HEK293 (cell line): ENCODE measurements at regions not wholly inside any gene's neighbourhood (a gene's known extent, or its start where the extent isn't known, plus 50 kb on each side); places are given as distances from the start of the nearest gene placed in this dataset.

Experiments
- CTCF ChIA-PET: fragments of 350-600 bp; formaldehyde crosslinking; extraction: SDS; loops from one replicate; lab custom pipeline; 2021; ENCODE audit warnings: antibody characterized with exemption; lab: Yijun Ruan, JAX
- POLR2A ChIA-PET: fragments of 300-600 bp; formaldehyde crosslinking; extraction: SDS; loops from one replicate; lab custom pipeline; 2020; ENCODE audit warnings: antibody characterized with exemption, inconsistent platforms; lab: Yijun Ruan, JAX
- H3K27ac ChIP-seq: fragments of 200-500 bp; sonication (Bioruptor generic); 2 replicates; pipeline ENCODE4 v1.5.1; 2014; ENCODE audit warnings: low read depth, low read length, control low read depth, inconsistent platforms; ENCODE audit errors: extremely low read depth
- H3K36me3 ChIP-seq, 2 experiments: fragments of 200-500 bp in 1 of 2; sonication (Bioruptor generic) in 1 of 2; 1 replicate in 1 of 2; 2 replicates in 1 of 2; pipeline ENCODE4 v1.5.1; 2014 to 2017; ENCODE audit warnings: inconsistent platforms in 2 of 2, low read length in 2 of 2; ENCODE audit not compliant: control insufficient read depth in 2 of 2, insufficient read depth in 1 of 2
- H3K4me1 ChIP-seq: fragments of 200-500 bp; sonication (Bioruptor generic); 2 replicates; pipeline ENCODE4 v1.5.1; 2014; ENCODE audit warnings: mild to moderate bottlenecking, low read length, inconsistent platforms; ENCODE audit not compliant: control insufficient read depth, insufficient read depth
- H3K4me3 ChIP-seq: 2 replicates; pipeline ENCODE4 v1.5.1; 2011; ENCODE audit warnings: low read depth, mild to moderate bottlenecking, control low read depth, low read length, moderate library complexity
- H3K9me3 ChIP-seq: fragments of 200-500 bp; sonication (Bioruptor generic); 2 replicates; pipeline ENCODE4 v1.5.1; 2014; ENCODE audit warnings: low read depth, low read length, inconsistent platforms; ENCODE audit not compliant: control insufficient read depth, insufficient read depth
- EGR2 ChIP-seq: fragments of 450-650 bp; formaldehyde crosslinking; IDR thresholded peaks from 2 replicates; pipeline ENCODE4 v1.5.1; 2016; ENCODE audit warnings: low read depth, missing biosample characterization, missing genetic modification characterization
- HOXD13 ChIP-seq: sonication (generic); formaldehyde crosslinking; IDR thresholded peaks from 2 replicates; pipeline ENCODE4 v1.8.0; 2022; ENCODE audit warnings: missing genetic modification reagents, borderline replicate concordance
- KLF1 ChIP-seq: fragments of 450-650 bp; formaldehyde crosslinking; IDR thresholded peaks from 2 replicates; pipeline ENCODE4 v1.5.1; 2016; ENCODE audit warnings: missing biosample characterization, missing genetic modification characterization
- MEIS1 ChIP-seq: sonication (generic); formaldehyde crosslinking; IDR thresholded peaks from 2 replicates; pipeline ENCODE4 v1.8.1; 2022; ENCODE audit warnings: missing genetic modification reagents, mild to moderate bottlenecking, borderline replicate concordance
- SETDB1 ChIP-seq: IDR thresholded peaks from one replicate; pipeline ENCODE4 v1.6.1; 2017; ENCODE audit warnings: mild to moderate bottlenecking, low read length, moderate library complexity, mixed read lengths; ENCODE audit not compliant: insufficient read length
- SP2 ChIP-seq: fragments of 450-650 bp; formaldehyde crosslinking; IDR thresholded peaks from 2 replicates; pipeline ENCODE4 v1.5.1; 2016; ENCODE audit warnings: missing biosample characterization, missing genetic modification characterization
- SP7 ChIP-seq: fragments of 450-650 bp; formaldehyde crosslinking; IDR thresholded peaks from 2 replicates; pipeline ENCODE4 v1.5.1; 2016; ENCODE audit warnings: missing biosample characterization, missing genetic modification characterization
- ZFP3 ChIP-seq: fragments of 450-650 bp; formaldehyde crosslinking; IDR thresholded peaks from 2 replicates; pipeline ENCODE4 v1.5.1; 2016; ENCODE audit warnings: low read depth, missing biosample characterization, missing genetic modification characterization
- ZFP37 ChIP-seq: fragments of 450-650 bp; formaldehyde crosslinking; IDR thresholded peaks from 2 replicates; pipeline ENCODE4 v1.5.1; 2016; ENCODE audit warnings: missing biosample characterization, missing genetic modification characterization
- ZFP41 ChIP-seq: fragments of 450-650 bp; formaldehyde crosslinking; IDR thresholded peaks from 2 replicates; pipeline ENCODE4 v1.5.1; 2016; ENCODE audit warnings: missing biosample characterization, missing genetic modification characterization, borderline replicate concordance
- ZFP69B ChIP-seq: fragments of 450-650 bp; formaldehyde crosslinking; IDR thresholded peaks from 2 replicates; pipeline ENCODE4 v1.5.1; 2016; ENCODE audit warnings: missing biosample characterization, missing genetic modification characterization
- ZNF184 ChIP-seq: fragments of 450-650 bp; IDR thresholded peaks from 2 replicates; pipeline ENCODE4 v1.5.1; 2018; ENCODE audit warnings: missing biosample characterization, mild to moderate bottlenecking, missing genetic modification characterization
- ZNF426 ChIP-seq: fragments of 450-650 bp; formaldehyde crosslinking; IDR thresholded peaks from 2 replicates; pipeline ENCODE4 v1.5.1; 2017; ENCODE audit warnings: missing biosample characterization, missing genetic modification characterization, mild to moderate bottlenecking, inconsistent platforms, moderate library complexity
- ZNF529 ChIP-seq: fragments of 450-650 bp; formaldehyde crosslinking; IDR thresholded peaks from 2 replicates; pipeline ENCODE4 v1.5.1; 2017; ENCODE audit warnings: missing genetic modification characterization, missing biosample characterization; ENCODE audit not compliant: insufficient replicate concordance
- ZNF549 ChIP-seq: fragments of 450-650 bp; IDR thresholded peaks from 2 replicates; pipeline ENCODE4 v1.5.1; 2018; ENCODE audit warnings: missing biosample characterization, missing genetic modification characterization, mild to moderate bottlenecking, inconsistent platforms, moderate library complexity
- ZNF585B ChIP-seq: fragments of 450-650 bp; formaldehyde crosslinking; IDR thresholded peaks from 2 replicates; pipeline ENCODE4 v1.5.1; 2016; ENCODE audit warnings: missing biosample characterization, missing genetic modification characterization
- ZNF792 ChIP-seq: fragments of 450-650 bp; formaldehyde crosslinking; IDR thresholded peaks from 2 replicates; pipeline ENCODE4 v1.5.1; 2016; ENCODE audit warnings: missing biosample characterization, missing genetic modification characterization
- ZXDB ChIP-seq: fragments of 450-650 bp; formaldehyde crosslinking; IDR thresholded peaks from 2 replicates; pipeline ENCODE4 v1.5.1; 2016; ENCODE audit warnings: missing biosample characterization, missing genetic modification characterization
- TF ChIP-seq, protein P1 (sequence below): fragments of 450-650 bp; IDR thresholded peaks from 2 replicates; pipeline ENCODE4 v1.5.1; 2018; ENCODE audit warnings: missing biosample characterization, mild to moderate bottlenecking, missing genetic modification characterization
- TF ChIP-seq, protein P2 (sequence below): fragments of 450-650 bp; formaldehyde crosslinking; IDR thresholded peaks from 2 replicates; pipeline ENCODE4 v1.5.1; 2016; ENCODE audit warnings: missing biosample characterization, missing genetic modification characterization
- TF ChIP-seq, protein P3 (sequence below): fragments of 450-650 bp; formaldehyde crosslinking; IDR thresholded peaks from 2 replicates; pipeline ENCODE4 v1.5.1; 2017; ENCODE audit warnings: missing biosample characterization, missing genetic modification characterization
- TF ChIP-seq, protein P4 (sequence below): fragments of 450-650 bp; formaldehyde crosslinking; IDR thresholded peaks from 2 replicates; pipeline ENCODE4 v1.5.1; 2016; ENCODE audit warnings: missing biosample characterization, missing genetic modification characterization, low read depth
- TF ChIP-seq, protein P5 (sequence below): fragments of 450-650 bp; formaldehyde crosslinking; conservative IDR thresholded peaks from 2 replicates; pipeline ENCODE4 v1.5.1; 2016; ENCODE audit warnings: low read depth, missing biosample characterization, missing genetic modification characterization

DNA sequence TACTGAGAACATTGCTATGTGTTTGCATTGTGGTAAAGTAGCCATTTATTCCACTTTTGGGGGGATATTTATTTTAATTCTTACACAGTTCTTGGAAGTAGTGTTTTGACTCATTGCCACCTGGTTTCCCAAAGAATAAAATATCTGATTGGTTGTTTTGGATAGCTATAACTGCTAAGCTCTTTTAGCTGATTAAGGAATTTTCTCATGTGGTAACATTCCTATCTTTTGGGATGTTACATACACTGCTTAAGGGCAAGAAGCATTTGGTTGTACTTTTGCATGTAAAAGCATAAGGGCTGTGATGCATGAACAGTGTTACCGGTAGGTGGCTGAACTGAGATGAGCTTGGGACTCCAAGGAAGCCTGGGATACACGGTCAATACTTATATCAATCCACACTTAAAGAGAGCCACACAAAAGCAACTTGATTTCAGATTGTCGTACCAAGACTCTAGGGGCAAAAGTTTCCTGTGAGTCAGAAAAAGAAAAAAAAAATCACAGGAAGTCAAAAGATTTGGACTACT lies 71.4 kb upstream of the PRKD1 start:
- CTCF ChIA-PET, result interaction anchor here (0.6 to 1.7 kb wide), 2 partner anchors 181 to 450 kb away, joined by 3 to 4 read pairs; no protein-coding TSS in a partner anchor
- Histone ChIP-seq H3K27ac (no peak overlapping the region), H3K9me3 (no peaks in the 10 kb centered on the region), H3K36me3 (no peaks in the 10 kb centered on the region), H3K4me3 (no peak overlapping the region), H3K4me1 (peaks cover 7% of the 10 kb centered on the region; the same call in 1 of the 2 replicates)
- POLR2A ChIA-PET, result no interaction called here
- TF ChIP-seq HOXD13, result no peak
- TF ChIP-seq EGR2 (tag by site-specific recombination), result no peak
- TF ChIP-seq ZFP69B (tag by site-specific recombination), result no peak
- no peak for TF ChIP-seq MEIS1 (CRISPR knock-in tag)
- TF ChIP-seq ZNF585B (tag by site-specific recombination), result no peak
- TF ChIP-seq ZXDB (tag by site-specific recombination), result no peak
- TF ChIP-seq, protein P1, sequence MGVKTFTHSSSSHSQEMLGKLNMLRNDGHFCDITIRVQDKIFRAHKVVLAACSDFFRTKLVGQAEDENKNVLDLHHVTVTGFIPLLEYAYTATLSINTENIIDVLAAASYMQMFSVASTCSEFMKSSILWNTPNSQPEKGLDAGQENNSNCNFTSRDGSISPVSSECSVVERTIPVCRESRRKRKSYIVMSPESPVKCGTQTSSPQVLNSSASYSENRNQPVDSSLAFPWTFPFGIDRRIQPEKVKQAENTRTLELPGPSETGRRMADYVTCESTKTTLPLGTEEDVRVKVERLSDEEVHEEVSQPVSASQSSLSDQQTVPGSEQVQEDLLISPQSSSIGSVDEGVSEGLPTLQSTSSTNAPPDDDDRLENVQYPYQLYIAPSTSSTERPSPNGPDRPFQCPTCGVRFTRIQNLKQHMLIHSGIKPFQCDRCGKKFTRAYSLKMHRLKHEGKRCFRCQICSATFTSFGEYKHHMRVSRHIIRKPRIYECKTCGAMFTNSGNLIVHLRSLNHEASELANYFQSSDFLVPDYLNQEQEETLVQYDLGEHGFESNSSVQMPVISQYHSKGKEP, result no peak
- TF ChIP-seq, protein P2, sequence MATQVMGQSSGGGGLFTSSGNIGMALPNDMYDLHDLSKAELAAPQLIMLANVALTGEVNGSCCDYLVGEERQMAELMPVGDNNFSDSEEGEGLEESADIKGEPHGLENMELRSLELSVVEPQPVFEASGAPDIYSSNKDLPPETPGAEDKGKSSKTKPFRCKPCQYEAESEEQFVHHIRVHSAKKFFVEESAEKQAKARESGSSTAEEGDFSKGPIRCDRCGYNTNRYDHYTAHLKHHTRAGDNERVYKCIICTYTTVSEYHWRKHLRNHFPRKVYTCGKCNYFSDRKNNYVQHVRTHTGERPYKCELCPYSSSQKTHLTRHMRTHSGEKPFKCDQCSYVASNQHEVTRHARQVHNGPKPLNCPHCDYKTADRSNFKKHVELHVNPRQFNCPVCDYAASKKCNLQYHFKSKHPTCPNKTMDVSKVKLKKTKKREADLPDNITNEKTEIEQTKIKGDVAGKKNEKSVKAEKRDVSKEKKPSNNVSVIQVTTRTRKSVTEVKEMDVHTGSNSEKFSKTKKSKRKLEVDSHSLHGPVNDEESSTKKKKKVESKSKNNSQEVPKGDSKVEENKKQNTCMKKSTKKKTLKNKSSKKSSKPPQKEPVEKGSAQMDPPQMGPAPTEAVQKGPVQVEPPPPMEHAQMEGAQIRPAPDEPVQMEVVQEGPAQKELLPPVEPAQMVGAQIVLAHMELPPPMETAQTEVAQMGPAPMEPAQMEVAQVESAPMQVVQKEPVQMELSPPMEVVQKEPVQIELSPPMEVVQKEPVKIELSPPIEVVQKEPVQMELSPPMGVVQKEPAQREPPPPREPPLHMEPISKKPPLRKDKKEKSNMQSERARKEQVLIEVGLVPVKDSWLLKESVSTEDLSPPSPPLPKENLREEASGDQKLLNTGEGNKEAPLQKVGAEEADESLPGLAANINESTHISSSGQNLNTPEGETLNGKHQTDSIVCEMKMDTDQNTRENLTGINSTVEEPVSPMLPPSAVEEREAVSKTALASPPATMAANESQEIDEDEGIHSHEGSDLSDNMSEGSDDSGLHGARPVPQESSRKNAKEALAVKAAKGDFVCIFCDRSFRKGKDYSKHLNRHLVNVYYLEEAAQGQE, result no peak
- TF ChIP-seq ZNF426 (tag by site-specific recombination), result no peak
- no peak for TF ChIP-seq ZFP37 (tag by site-specific recombination)
- no peak for TF ChIP-seq ZFP41 (tag by site-specific recombination)
- TF ChIP-seq, protein P3, sequence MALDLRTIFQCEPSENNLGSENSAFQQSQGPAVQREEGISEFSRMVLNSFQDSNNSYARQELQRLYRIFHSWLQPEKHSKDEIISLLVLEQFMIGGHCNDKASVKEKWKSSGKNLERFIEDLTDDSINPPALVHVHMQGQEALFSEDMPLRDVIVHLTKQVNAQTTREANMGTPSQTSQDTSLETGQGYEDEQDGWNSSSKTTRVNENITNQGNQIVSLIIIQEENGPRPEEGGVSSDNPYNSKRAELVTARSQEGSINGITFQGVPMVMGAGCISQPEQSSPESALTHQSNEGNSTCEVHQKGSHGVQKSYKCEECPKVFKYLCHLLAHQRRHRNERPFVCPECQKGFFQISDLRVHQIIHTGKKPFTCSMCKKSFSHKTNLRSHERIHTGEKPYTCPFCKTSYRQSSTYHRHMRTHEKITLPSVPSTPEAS, result no peak
- TF ChIP-seq ZNF549 (tag by site-specific recombination), result no peak
- TF ChIP-seq ZNF184, result no peak
- TF ChIP-seq SP7 (tag by site-specific recombination), result no peak

DNA sequence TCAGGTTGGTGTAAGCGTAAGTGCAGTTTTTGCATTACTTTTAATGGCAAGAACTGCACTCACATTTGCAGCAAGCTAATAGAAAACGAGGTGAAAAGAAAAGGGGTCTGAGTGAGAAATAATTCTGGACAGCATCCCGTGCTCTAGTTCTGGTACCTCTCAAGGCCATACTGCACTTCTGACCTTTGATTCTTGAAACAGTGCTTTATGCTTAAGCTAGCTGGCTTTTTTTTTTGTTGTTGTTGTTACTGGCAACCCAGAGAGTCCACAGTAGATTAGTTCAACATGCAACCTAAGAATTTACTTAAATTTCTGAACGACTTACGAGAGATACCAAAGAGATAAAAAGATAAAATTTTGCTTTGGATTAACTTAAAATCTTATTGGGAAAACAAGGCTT lies 75.2 kb upstream of the PRKD1 start:
- Histone ChIP-seq H3K4me3 (no peak overlapping the region), H3K9me3 (no peaks in the 10 kb centered on the region), H3K27ac (no peak overlapping the region), H3K36me3 (no peaks in the 10 kb centered on the region), H3K4me1 (peaks cover 9% of the 10 kb centered on the region; the same call in 1 of the 2 replicates)
- CTCF ChIA-PET, result interaction anchor here (0.8 to 1.1 kb wide), 3 partner anchors 268 to 441 kb away, joined by 3 to 4 read pairs (median 3); no protein-coding TSS in a partner anchor
- POLR2A ChIA-PET, result no interaction called here
- TF ChIP-seq ZNF792 (tag by site-specific recombination), result no peak
- TF ChIP-seq, protein P4, sequence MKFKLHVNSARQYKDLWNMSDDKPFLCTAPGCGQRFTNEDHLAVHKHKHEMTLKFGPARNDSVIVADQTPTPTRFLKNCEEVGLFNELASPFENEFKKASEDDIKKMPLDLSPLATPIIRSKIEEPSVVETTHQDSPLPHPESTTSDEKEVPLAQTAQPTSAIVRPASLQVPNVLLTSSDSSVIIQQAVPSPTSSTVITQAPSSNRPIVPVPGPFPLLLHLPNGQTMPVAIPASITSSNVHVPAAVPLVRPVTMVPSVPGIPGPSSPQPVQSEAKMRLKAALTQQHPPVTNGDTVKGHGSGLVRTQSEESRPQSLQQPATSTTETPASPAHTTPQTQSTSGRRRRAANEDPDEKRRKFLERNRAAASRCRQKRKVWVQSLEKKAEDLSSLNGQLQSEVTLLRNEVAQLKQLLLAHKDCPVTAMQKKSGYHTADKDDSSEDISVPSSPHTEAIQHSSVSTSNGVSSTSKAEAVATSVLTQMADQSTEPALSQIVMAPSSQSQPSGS, result no peak
- no peak for TF ChIP-seq SETDB1
- TF ChIP-seq KLF1 (tag by site-specific recombination), result no peak
- no peak for TF ChIP-seq ZFP3 (tag by site-specific recombination)
- TF ChIP-seq SP2 (tag by site-specific recombination), result no peak
- no peak for TF ChIP-seq ZNF529
- TF ChIP-seq, protein P5, sequence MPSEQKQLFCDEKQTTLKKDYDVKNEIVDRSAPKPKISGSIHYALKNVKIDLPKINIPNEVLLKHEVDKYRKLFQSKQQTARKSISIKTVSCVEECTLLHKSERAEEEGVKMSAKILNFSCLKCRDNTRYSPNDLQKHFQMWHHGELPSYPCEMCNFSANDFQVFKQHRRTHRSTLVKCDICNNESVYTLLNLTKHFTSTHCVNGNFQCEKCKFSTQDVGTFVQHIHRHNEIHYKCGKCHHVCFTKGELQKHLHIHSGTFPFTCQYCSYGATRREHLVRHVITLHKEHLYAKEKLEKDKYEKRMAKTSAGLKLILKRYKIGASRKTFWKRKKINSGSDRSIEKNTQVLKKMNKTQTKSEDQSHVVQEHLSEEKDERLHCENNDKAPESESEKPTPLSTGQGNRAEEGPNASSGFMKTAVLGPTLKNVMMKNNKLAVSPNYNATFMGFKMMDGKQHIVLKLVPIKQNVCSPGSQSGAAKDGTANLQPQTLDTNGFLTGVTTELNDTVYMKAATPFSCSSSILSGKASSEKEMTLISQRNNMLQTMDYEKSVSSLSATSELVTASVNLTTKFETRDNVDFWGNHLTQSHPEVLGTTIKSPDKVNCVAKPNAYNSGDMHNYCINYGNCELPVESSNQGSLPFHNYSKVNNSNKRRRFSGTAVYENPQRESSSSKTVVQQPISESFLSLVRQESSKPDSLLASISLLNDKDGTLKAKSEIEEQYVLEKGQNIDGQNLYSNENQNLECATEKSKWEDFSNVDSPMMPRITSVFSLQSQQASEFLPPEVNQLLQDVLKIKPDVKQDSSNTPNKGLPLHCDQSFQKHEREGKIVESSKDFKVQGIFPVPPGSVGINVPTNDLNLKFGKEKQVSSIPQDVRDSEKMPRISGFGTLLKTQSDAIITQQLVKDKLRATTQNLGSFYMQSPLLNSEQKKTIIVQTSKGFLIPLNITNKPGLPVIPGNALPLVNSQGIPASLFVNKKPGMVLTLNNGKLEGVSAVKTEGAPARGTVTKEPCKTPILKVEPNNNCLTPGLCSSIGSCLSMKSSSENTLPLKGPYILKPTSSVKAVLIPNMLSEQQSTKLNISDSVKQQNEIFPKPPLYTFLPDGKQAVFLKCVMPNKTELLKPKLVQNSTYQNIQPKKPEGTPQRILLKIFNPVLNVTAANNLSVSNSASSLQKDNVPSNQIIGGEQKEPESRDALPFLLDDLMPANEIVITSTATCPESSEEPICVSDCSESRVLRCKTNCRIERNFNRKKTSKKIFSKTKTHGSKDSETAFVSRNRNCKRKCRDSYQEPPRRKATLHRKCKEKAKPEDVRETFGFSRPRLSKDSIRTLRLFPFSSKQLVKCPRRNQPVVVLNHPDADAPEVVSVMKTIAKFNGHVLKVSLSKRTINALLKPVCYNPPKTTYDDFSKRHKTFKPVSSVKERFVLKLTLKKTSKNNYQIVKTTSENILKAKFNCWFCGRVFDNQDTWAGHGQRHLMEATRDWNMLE (tag by site-specific recombination), result no peak
